GM12878 (cell line): ENCODE measurements at regions not wholly inside any gene's neighbourhood (a gene's known extent, or its start where the extent isn't known, plus 50 kb on each side); places are given as distances from the start of the nearest gene placed in this dataset.

Source experiments
- ATAC-seq: fragments of 200-7000 bp; cut with Tn5 transposase; 3 replicates; pipeline ENCODE4 v1.9.1; 2020; ENCODE audit warnings: mild to moderate bottlenecking, moderate library complexity
- BruUV-seq: library from RNA; stranded (reverse); fragments of 400-500 nt; replicated peaks from 2 replicates; lab custom pipeline; 2021; lab: Mats Ljungman, UMichigan
- CTCF ChIA-PET: fragments of 300-600 bp; sonication (Branson Sonifier 250); formaldehyde crosslinking; extraction: SDS; loops from one replicate; lab custom pipeline; 2021; ENCODE audit warnings: inconsistent platforms; lab: Yijun Ruan, JAX
- POLR2A ChIA-PET: fragments of 350-600 bp; formaldehyde crosslinking; extraction: SDS; loops from one replicate; lab custom pipeline; 2021; ENCODE audit warnings: inconsistent platforms; lab: Charles Lee
- RAD21 ChIA-PET: fragments of 300-600 bp; sonication (Branson Sonifier 250); formaldehyde crosslinking; loops from one replicate; lab custom pipeline; 2023; ENCODE audit warnings: antibody characterized with exemption; ENCODE audit not compliant: unreplicated experiment; lab: Charles Lee
- SMC1A ChIA-PET: fragments of 300-600 bp; sonication (Branson Sonifier 250); formaldehyde crosslinking; loops from one replicate; lab custom pipeline; 2023; ENCODE audit not compliant: unreplicated experiment, uncharacterized antibody; lab: Charles Lee
- DNase-seq: peaks from one replicate; pipeline ENCODE4 v3.0.0-alpha.2; 2011; ENCODE audit warnings: low read depth, low spot score
- FAIRE-seq: peaks from 3 replicates; lab custom pipeline; 2011; peaks lifted over from hg19 to GRCh38; lab: Jason Lieb, UNC
- H2AFZ ChIP-seq: 2 replicates; pipeline ENCODE4 v1.6.0; 2011; ENCODE audit warnings: low read depth, low read length, control low read depth; ENCODE audit not compliant: control insufficient read depth
- H3K27ac ChIP-seq: 2 replicates; pipeline ENCODE4 v1.5.1; 2011; ENCODE audit warnings: control low read depth; ENCODE audit not compliant: control insufficient read depth, insufficient read depth
- H3K27me3 ChIP-seq, 2 experiments: replicated peaks in 1 of 2; 2 replicates each; pipeline versions ENCODE4 v1.6.0 to v1.6.1; 2011; ENCODE audit warnings: low read length in 1 of 2; ENCODE audit not compliant: control insufficient read depth in 2 of 2, insufficient read depth in 2 of 2
- H3K36me3 ChIP-seq, 2 experiments: 2 replicates each; pipeline ENCODE4 v1.5.1; 2011; ENCODE audit warnings: low read length in 1 of 2; ENCODE audit not compliant: control insufficient read depth in 2 of 2, insufficient read depth in 2 of 2
- H3K4me1 ChIP-seq: 2 replicates; pipeline ENCODE4 v1.6.1; 2011; ENCODE audit warnings: mild to moderate bottlenecking, low read length, moderate library complexity, mixed read lengths; ENCODE audit not compliant: control insufficient read depth, insufficient read depth
- H3K4me2 ChIP-seq: 2 replicates; pipeline ENCODE4 v1.6.0; 2011; ENCODE audit warnings: control low read depth; ENCODE audit not compliant: control insufficient read depth, insufficient read depth
- H3K4me3 ChIP-seq: fragments of 200-600 bp; sonication (generic); 2 replicates; pipeline ENCODE4 v1.5.1; 2016
- H3K79me2 ChIP-seq: 2 replicates; pipeline ENCODE4 v1.6.0; 2011; ENCODE audit warnings: low read length; ENCODE audit not compliant: control insufficient read depth, insufficient read depth
- H3K9ac ChIP-seq: 2 replicates; pipeline ENCODE4 v1.8.0; 2011; ENCODE audit warnings: low read length, control low read depth, mixed read lengths; ENCODE audit not compliant: control insufficient read depth, insufficient read depth
- H3K9me3 ChIP-seq: replicated peaks from 3 replicates; pipeline ENCODE4 v1.5.1; 2011; ENCODE audit warnings: mild to moderate bottlenecking, low read length; ENCODE audit not compliant: control insufficient read depth, insufficient read depth
- H4K20me1 ChIP-seq: 2 replicates; pipeline ENCODE4 v1.6.0; 2011; ENCODE audit not compliant: control insufficient read depth, insufficient read depth
- ATF3 ChIP-seq: IDR thresholded peaks from 2 replicates; pipeline ENCODE4 v1.6.1; 2011; ENCODE audit warnings: low read depth, mild to moderate bottlenecking, low read length, moderate library complexity, borderline replicate concordance; ENCODE audit errors: extremely low read depth
- BMI1 ChIP-seq: fragments of 450-650 bp; IDR thresholded peaks from 2 replicates; pipeline ENCODE4 v1.6.1; 2016; ENCODE audit warnings: mild to moderate bottlenecking, moderate library complexity, borderline replicate concordance
- CBFB ChIP-seq: IDR thresholded peaks from 2 replicates; pipeline ENCODE4 v1.6.1; 2016; ENCODE audit warnings: antibody characterized with exemption, low read depth
- CBX5 ChIP-seq: sonication (generic); IDR thresholded peaks from 2 replicates; pipeline ENCODE4 v1.6.1; 2016; ENCODE audit warnings: low read depth, moderate library complexity, mild to moderate bottlenecking, inconsistent platforms
- CREM ChIP-seq: IDR thresholded peaks from 2 replicates; pipeline ENCODE4 v1.6.1; 2014; ENCODE audit warnings: antibody characterized with exemption, low read depth
- CTCF ChIP-seq, 3 experiments: IDR thresholded peaks in 2 of 3; conservative IDR thresholded peaks in 1 of 3; 2 replicates each; pipeline ENCODE4 v1.5.1; 2011; ENCODE audit warnings: low read depth in 3 of 3, low read length in 3 of 3, mild to moderate bottlenecking in 3 of 3, control low read depth in 2 of 3, moderate library complexity in 2 of 3, inconsistent platforms in 1 of 3, mixed read lengths in 1 of 3; ENCODE audit not compliant: control insufficient read depth in 2 of 3, insufficient read depth in 1 of 3; ENCODE audit errors: extremely low read depth in 1 of 3
- ETV6 ChIP-seq, 2 experiments: fragments of 450-650 bp in 1 of 2; IDR thresholded peaks in 1 of 2; conservative IDR thresholded peaks in 1 of 2; 2 replicates each; pipeline ENCODE4 v1.6.1; 2014; ENCODE audit warnings: antibody characterized with exemption in 1 of 2, borderline replicate concordance in 1 of 2, low read depth in 1 of 2, mild to moderate bottlenecking in 1 of 2, moderate library complexity in 1 of 2
- HSF1 ChIP-seq: fragments of 150-350 bp; IDR thresholded peaks from 2 replicates; pipeline ENCODE4 v1.6.1; 2014; ENCODE audit warnings: mild to moderate bottlenecking, low read depth, low read length
- MAX ChIP-seq: IDR thresholded peaks from 2 replicates; pipeline ENCODE4 v1.6.1; 2012; ENCODE audit warnings: low read depth, low read length, improper control_type of control experiment
- PML ChIP-seq: IDR thresholded peaks from 2 replicates; pipeline ENCODE4 v1.6.1; 2012; ENCODE audit warnings: low read length, inconsistent platforms
- POLR2AphosphoS5 ChIP-seq: IDR thresholded peaks from 2 replicates; pipeline ENCODE4 v1.6.1; 2011; ENCODE audit warnings: mild to moderate bottlenecking, low read length, inconsistent platforms
- RBBP5 ChIP-seq: fragments of 200-600 bp; sonication (generic); conservative IDR thresholded peaks from 2 replicates; pipeline ENCODE4 v1.6.1; 2016
- RELB ChIP-seq: fragments of 450-650 bp; IDR thresholded peaks from 2 replicates; pipeline ENCODE4 v1.6.1; 2017; ENCODE audit warnings: low read depth, mild to moderate bottlenecking, moderate library complexity
- SUPT20H ChIP-seq: IDR thresholded peaks from 2 replicates; pipeline ENCODE4 v1.6.1; 2011; ENCODE audit warnings: low read depth, mild to moderate bottlenecking, low read length, moderate library complexity, borderline replicate concordance; ENCODE audit not compliant: control insufficient read depth
- TBL1XR1 ChIP-seq: IDR thresholded peaks from 2 replicates; pipeline ENCODE4 v1.6.1; 2012; ENCODE audit warnings: low read depth, low read length, improper control_type of control experiment
- ZNF384 ChIP-seq: IDR thresholded peaks from 2 replicates; pipeline ENCODE4 v1.6.1; 2012; ENCODE audit warnings: low read depth, mild to moderate bottlenecking, low read length, improper control_type of control experiment, borderline replicate concordance
- ZNF622 ChIP-seq: fragments of 450-650 bp; IDR thresholded peaks from 2 replicates; pipeline ENCODE4 v1.6.1; 2017; ENCODE audit warnings: mild to moderate bottlenecking, inconsistent platforms
- WGBS: methylation state at CpG from one replicate; pipeline ENCODE4 v1.1.6; 2016; ENCODE audit warnings: low lambda C conversion rate; ENCODE audit not compliant: insufficient replicate concordance, insufficient coverage; ENCODE audit errors: missing lambda C conversion rate; 5-methylcytosine and 5-hydroxymethylcytosine counted together
- in situ Hi-C: fragments of 300-500 bp; cut with MboI; formaldehyde crosslinking; loops from 9 replicates; pipeline ENCODE4 v1.14.3; 2018; ENCODE audit warnings: mixed read lengths
- intact Hi-C: fragments of 100-400 bp; cut with micrococcal nuclease; formaldehyde crosslinking; loops from one replicate; pipeline ENCODE4 v1.14.2; 2022; ENCODE audit not compliant: unreplicated experiment

- FAIRE-seq, result no peak
- BruUV-seq, result no TSS peak
- Histone ChIP-seq H3K4me2 (no peak overlapping the region), H4K20me1 (no peaks in the 10 kb centered on the region), H3K4me1 (no peaks in the 10 kb centered on the region), H2AFZ (no peak overlapping the region), H3K9me3 (no peaks in the 10 kb centered on the region), H3K9ac (no peak overlapping the region), H3K36me3 (no peaks in the 10 kb centered on the region), H3K79me2 (no peaks in the 10 kb centered on the region), H3K4me3 (no peak overlapping the region), H3K27me3 (no peaks in the 10 kb centered on the region), H3K27ac (no peak overlapping the region)
- WGBS, result 35% methylated on average over 5 of the region's 5 CpGs
- POLR2A ChIA-PET, result no interaction called here
- RAD21 ChIA-PET, result no interaction called here
- SMC1A ChIA-PET, result no interaction called here
- no peak for DNase-seq
- in situ Hi-C loops (no loop called here), intact Hi-C loops (no loop called here)
- CTCF ChIA-PET, result no interaction called here
- ATAC-seq, result no peak
- TF ChIP-seq ZNF622 (no peak), PML (no peak), RELB (no peak), CTCF (IDR thresholded peaks at IDR 0.05 in 2 of 3, conservative IDR thresholded peaks at IDR 0.05 in 1 of 3; ENCODE audit: control insufficient read depth in 2 of 3, extremely low read depth in 1 of 3, insufficient read depth in 1 of 3, low read depth in 3 of 3, low read length in 3 of 3) (no peak), ETV6 (conservative IDR thresholded peaks at IDR 0.05 in 1 of 2, IDR thresholded peaks at IDR 0.05 in 1 of 2; ENCODE audit: borderline replicate concordance in 1 of 2, low read depth in 1 of 2) (no peak), MAX (no peak), ZNF384 (no peak), HSF1 (no peak), RBBP5 (no peak), TBL1XR1 (no peak), SUPT20H (no peak), CREM (no peak), ATF3 (no peak), POLR2AphosphoS5 (no peak), CBX5 (no peak), CBFB (no peak), BMI1 (no peak)
Observed at GRCh38 chr21:18741954-18742353, 338.4 kb upstream of the TMPRSS15 start.
